HEK293 (cell line): ENCODE measurements at regions not wholly inside any gene's neighbourhood (a gene's known extent, or its start where the extent isn't known, plus 50 kb on each side); places are given as distances from the start of the nearest gene placed in this dataset.

Experiments
- ZNF837 ChIP-seq: fragments of 450-650 bp; formaldehyde crosslinking; IDR thresholded peaks from 2 replicates; pipeline ENCODE4 v1.5.1; 2016; ENCODE audit warnings: missing biosample characterization, missing genetic modification characterization
- ZNF843 ChIP-seq: fragments of 450-650 bp; formaldehyde crosslinking; IDR thresholded peaks from 2 replicates; pipeline ENCODE4 v1.5.1; 2016; ENCODE audit warnings: missing biosample characterization, missing genetic modification characterization
- TF ChIP-seq, protein P1 (sequence below): fragments of 450-650 bp; formaldehyde crosslinking; IDR thresholded peaks from 2 replicates; pipeline ENCODE4 v1.5.1; 2016; ENCODE audit warnings: missing biosample characterization, missing genetic modification characterization

DNA sequence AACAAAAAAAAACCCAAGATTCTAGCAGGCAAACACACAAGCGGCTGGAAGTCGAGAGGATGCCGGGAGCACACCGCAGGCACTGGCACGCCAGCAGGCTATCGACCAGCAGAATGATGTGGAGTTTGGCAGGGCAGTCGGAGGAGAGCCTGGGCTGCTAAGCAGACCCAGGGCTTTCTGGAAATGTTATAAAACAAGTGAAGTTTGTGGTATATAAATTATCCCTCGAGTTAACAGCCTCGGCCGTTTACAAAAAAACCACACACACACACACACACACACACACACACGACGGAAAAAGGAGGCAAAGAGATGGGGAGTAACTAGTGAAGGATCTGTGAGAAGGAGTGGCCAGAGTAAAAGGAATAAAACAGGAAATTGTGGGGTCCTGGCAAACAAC, 87.2 kb upstream of the IVNS1ABP start:
- no peak for TF ChIP-seq ZNF837 (tag by site-specific recombination)
- TF ChIP-seq ZNF843 (tag by site-specific recombination): no peak
- TF ChIP-seq, protein P1, sequence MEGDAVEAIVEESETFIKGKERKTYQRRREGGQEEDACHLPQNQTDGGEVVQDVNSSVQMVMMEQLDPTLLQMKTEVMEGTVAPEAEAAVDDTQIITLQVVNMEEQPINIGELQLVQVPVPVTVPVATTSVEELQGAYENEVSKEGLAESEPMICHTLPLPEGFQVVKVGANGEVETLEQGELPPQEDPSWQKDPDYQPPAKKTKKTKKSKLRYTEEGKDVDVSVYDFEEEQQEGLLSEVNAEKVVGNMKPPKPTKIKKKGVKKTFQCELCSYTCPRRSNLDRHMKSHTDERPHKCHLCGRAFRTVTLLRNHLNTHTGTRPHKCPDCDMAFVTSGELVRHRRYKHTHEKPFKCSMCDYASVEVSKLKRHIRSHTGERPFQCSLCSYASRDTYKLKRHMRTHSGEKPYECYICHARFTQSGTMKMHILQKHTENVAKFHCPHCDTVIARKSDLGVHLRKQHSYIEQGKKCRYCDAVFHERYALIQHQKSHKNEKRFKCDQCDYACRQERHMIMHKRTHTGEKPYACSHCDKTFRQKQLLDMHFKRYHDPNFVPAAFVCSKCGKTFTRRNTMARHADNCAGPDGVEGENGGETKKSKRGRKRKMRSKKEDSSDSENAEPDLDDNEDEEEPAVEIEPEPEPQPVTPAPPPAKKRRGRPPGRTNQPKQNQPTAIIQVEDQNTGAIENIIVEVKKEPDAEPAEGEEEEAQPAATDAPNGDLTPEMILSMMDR: no peak
